BE2C (cell line): ENCODE measurements at regions not wholly inside any gene's neighbourhood (a gene's known extent, or its start where the extent isn't known, plus 50 kb on each side); places are given as distances from the start of the nearest gene placed in this dataset.

Experiments used
- DNase-seq: peaks from one replicate; pipeline ENCODE4 v3.0.0-alpha.2; 2020
- H3K27me3 ChIP-seq: fragments of 250-450 bp; sonication (Bioruptor Pico); 2 replicates; pipeline ENCODE4 v1.5.1; 2020; ENCODE audit warnings: mild to moderate bottlenecking
- H3K36me3 ChIP-seq: fragments of 250-450 bp; sonication (Bioruptor Pico); 2 replicates; pipeline ENCODE4 v1.5.1; 2020; ENCODE audit warnings: mild to moderate bottlenecking
- H3K4me1 ChIP-seq: fragments of 250-450 bp; sonication (Bioruptor Pico); 2 replicates; pipeline ENCODE4 v1.5.1; 2020
- H3K4me3 ChIP-seq: 2 replicates; pipeline ENCODE4 v1.5.1; 2011; ENCODE audit warnings: low read depth, low read length
- H3K9me3 ChIP-seq: fragments of 250-450 bp; sonication (Bioruptor Pico); 2 replicates; pipeline ENCODE4 v1.5.1; 2020
- CTCF ChIP-seq: IDR thresholded peaks from 2 replicates; pipeline ENCODE4 v1.5.1; 2012; ENCODE audit warnings: mild to moderate bottlenecking, low read depth, low read length

GRCh38 chr15:29891096-29891457, 68.8 kb upstream of the TJP1 start:
- no peak for TF ChIP-seq CTCF
- no peaks in the 10 kb centered on the region for H3K27me3 ChIP-seq
- H3K9me3 ChIP-seq, result no peaks in the 10 kb centered on the region
- no peaks in the 10 kb centered on the region for H3K4me1 ChIP-seq
- no peak for DNase-seq
- H3K4me3 ChIP-seq, result no peak overlapping the region
- no peaks in the 10 kb centered on the region for H3K36me3 ChIP-seq

DNA sequence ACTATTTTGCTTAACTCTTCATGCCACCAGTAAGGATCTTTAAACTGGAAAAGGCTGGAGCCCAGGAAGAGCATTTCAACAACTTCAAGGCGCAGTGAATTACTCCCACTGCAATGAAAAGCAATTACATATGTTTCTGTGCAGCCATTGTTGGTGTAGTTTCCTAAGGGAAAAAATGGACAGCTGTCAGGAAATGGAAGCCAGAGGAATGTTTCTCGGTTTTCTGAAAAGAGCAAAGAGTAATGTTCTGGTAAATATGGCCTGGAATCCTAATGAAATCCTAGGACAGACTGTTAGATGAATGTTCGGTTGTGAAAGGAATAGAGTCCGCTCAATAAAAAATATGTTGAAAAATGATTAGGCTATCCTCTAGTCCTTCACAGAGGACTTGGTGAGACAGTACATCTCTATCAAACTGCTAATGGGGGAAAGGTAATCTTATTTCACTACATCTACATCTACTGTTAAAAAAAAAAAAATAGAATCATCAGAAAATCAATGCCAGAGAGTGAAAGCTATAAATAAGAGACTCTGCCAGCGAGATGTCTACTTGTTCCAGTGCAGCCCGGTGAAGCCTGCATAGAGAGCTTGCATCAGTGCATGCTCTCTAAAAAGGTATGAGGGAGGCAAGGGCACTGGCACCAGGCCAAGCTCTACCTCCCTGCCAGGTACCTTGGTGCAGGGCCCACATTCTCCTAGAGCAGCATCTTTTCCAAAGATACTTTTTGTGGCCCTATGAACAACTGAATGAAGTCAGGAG, 68.2 kb upstream of the TJP1 start:
- TF ChIP-seq CTCF, result no peak
- H3K36me3 ChIP-seq, result no peaks in the 10 kb centered on the region
- no peaks in the 10 kb centered on the region for H3K4me1 ChIP-seq
- no peaks in the 10 kb centered on the region for H3K9me3 ChIP-seq
- DNase-seq, result no peak
- no peak overlapping the region for H3K4me3 ChIP-seq
- H3K27me3 ChIP-seq, result 0 out of 2 replicates have a peak, but pooled peaks cover 2% of the 10 kb centered on the region

- Histone ChIP-seq H3K4me3 (no peak overlapping the region), H3K27me3 (0 out of 2 replicates have a peak, but pooled peaks cover 3% of the 10 kb centered on the region), H3K36me3 (no peaks in the 10 kb centered on the region), H3K4me1 (no peaks in the 10 kb centered on the region), H3K9me3 (no peaks in the 10 kb centered on the region)
- no peak for TF ChIP-seq CTCF
- DNase-seq, result no peak
Observed at GRCh38 chr15:29889542-29890329, 67.5 kb upstream of the TJP1 start.

GRCh38 chr15:29888646-29889045, 66.4 kb upstream of the TJP1 start:
- no peaks in the 10 kb centered on the region for H3K9me3 ChIP-seq
- no peak for DNase-seq
- H3K4me1 ChIP-seq, result no peaks in the 10 kb centered on the region
- no peak for TF ChIP-seq CTCF
- H3K27me3 ChIP-seq, result 0 out of 2 replicates have a peak, but pooled peaks cover 3% of the 10 kb centered on the region
- H3K36me3 ChIP-seq, result no peaks in the 10 kb centered on the region
- H3K4me3 ChIP-seq, result no peak overlapping the region

DNA sequence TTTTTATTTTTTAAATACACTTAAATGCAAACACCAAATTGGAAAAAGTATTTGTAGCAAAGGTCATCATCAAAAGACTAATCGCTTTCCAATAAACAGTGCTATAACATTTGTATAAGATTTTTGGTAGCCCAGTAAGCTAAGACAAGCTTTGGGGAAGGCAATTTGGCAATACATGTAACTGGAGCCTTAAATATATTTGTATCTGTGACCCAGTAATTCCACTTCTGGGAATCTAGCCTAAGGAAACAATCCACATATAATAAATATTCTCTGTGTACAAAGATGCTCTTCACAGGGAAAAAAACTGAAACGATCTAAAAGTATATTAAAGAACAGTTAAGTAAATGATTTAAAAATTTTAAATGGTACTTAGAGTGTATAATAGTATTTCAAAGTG, 65.5 kb upstream of the TJP1 start:
- Histone ChIP-seq H3K4me1 (no peaks in the 10 kb centered on the region), H3K4me3 (no peak overlapping the region), H3K27me3 (0 out of 2 replicates have a peak, but pooled peaks cover 3% of the 10 kb centered on the region), H3K9me3 (no peaks in the 10 kb centered on the region), H3K36me3 (no peaks in the 10 kb centered on the region)
- TF ChIP-seq CTCF, result no peak
- DNase-seq, result no peak

- no peaks in the 10 kb centered on the region for H3K4me1 ChIP-seq
- TF ChIP-seq CTCF, result no peak
- no peaks in the 10 kb centered on the region for H3K36me3 ChIP-seq
Observed at GRCh38 chr15:29885183-29885582, 62.9 kb upstream of the TJP1 start.

More at GRCh38 chr15:29885183-29885582, 62.9 kb upstream of the TJP1 start:
- H3K27me3 ChIP-seq, result peaks cover 24% of the 10 kb centered on the region
- no peak for DNase-seq
- no peaks in the 10 kb centered on the region for H3K9me3 ChIP-seq
- H3K4me3 ChIP-seq, result no peak overlapping the region
